Right atrium auricular region (tissue), 2 donors: ENCODE measurements at regions not wholly inside any gene's neighbourhood (a gene's known extent, or its start where the extent isn't known, plus 50 kb on each side); places are given as distances from the start of the nearest gene placed in this dataset.
"Not testable (repeated sequence)": the region's sequence is repeated elsewhere in the genome, so short reads cannot be mapped to it uniquely, and the experiment has no call there.

Source experiments
- DNase-seq: peaks from one replicate; pipeline ENCODE4 v3.0.0-alpha.2; 2019; ENCODE audit warnings: low spot score
- H3K27ac ChIP-seq, 2 donors: fragments of 200-600 bp; sonication (generic); 1 replicate in 1 of 2; 2 replicates in 1 of 2; pipeline ENCODE4 v1.5.1; 2016 to 2019
- H3K27me3 ChIP-seq, 2 donors: fragments of 200-600 bp; sonication (generic); one replicate each; pipeline versions ENCODE4 v1.5.1 to v1.6.0; 2017 to 2019
- H3K36me3 ChIP-seq: fragments of 200-600 bp; sonication (generic); one replicate; pipeline ENCODE4 v1.5.1; 2016
- H3K4me1 ChIP-seq, 2 donors: fragments of 200-600 bp; sonication (generic); one replicate each; pipeline versions ENCODE4 v1.5.1 to v1.6.0; 2017 to 2019
- H3K4me3 ChIP-seq, 2 donors: fragments of 200-600 bp; sonication (generic); 1 replicate in 1 of 2; 2 replicates in 1 of 2; pipeline ENCODE4 v1.5.1; 2017 to 2019; ENCODE audit warnings: mild to moderate bottlenecking in 1 of 2, moderate library complexity in 1 of 2
- H3K9me3 ChIP-seq, 2 donors: fragments of 200-600 bp; sonication (generic); one replicate each; pipeline ENCODE4 v1.5.1; 2019
- CTCF ChIP-seq, 2 donors: fragments of 200-600 bp; sonication (generic); IDR thresholded peaks; one replicate each; pipeline ENCODE4 v1.5.1; 2019; ENCODE audit warnings: antibody characterized with exemption in 2 of 2

GRCh38 chr14:86124328-86124727, 594.4 kb downstream of the FLRT2 start:
- H3K27ac ChIP-seq: no peak overlapping the region
- no peak overlapping the region for H3K4me3 ChIP-seq
- no peak for DNase-seq
- no peaks in the 10 kb centered on the region for H3K27me3 ChIP-seq
- no peak for TF ChIP-seq CTCF (IDR thresholded peaks at IDR 0.05)
- no peaks in the 10 kb centered on the region for H3K36me3 ChIP-seq
- no peaks in the 10 kb centered on the region for H3K9me3 ChIP-seq
- H3K4me1 ChIP-seq: no peaks in the 10 kb centered on the region

- no peak for DNase-seq
- Histone ChIP-seq H3K36me3 (no peaks in the 10 kb centered on the region), H3K4me3 (no peak overlapping the region), H3K27ac (no peak overlapping the region), H3K9me3 (no peaks in the 10 kb centered on the region), H3K4me1 (no peaks in the 10 kb centered on the region), H3K27me3 (no peaks in the 10 kb centered on the region)
- no peak for TF ChIP-seq CTCF (IDR thresholded peaks at IDR 0.05)
Measured at GRCh38 chr14:86115972-86116371, 586.0 kb downstream of the FLRT2 start.

GRCh38 chr14:86110871-86111270, 580.9 kb downstream of the FLRT2 start:
- DNase-seq, H3K9me3 ChIP-seq, H3K27ac ChIP-seq, H3K4me1 ChIP-seq, H3K27me3 ChIP-seq, H3K36me3 ChIP-seq, H3K4me3 ChIP-seq: not testable (repeated sequence)

- no peaks in the 10 kb centered on the region for H3K9me3 ChIP-seq
- H3K36me3 ChIP-seq: no peaks in the 10 kb centered on the region
- H3K27me3 ChIP-seq: no peaks in the 10 kb centered on the region
- no peak overlapping the region for H3K27ac ChIP-seq
- TF ChIP-seq CTCF (IDR thresholded peaks at IDR 0.05): no peak
- no peak for DNase-seq
- no peaks in the 10 kb centered on the region for H3K4me1 ChIP-seq
- H3K4me3 ChIP-seq: no peak overlapping the region
Measured at GRCh38 chr14:86104691-86105265, 574.8 kb downstream of the FLRT2 start.

GRCh38 chr14:86094512-86094911, 564.6 kb downstream of the FLRT2 start:
- no peak for DNase-seq
- no peak for TF ChIP-seq CTCF (IDR thresholded peaks at IDR 0.05)
- no peak overlapping the region for H3K27ac ChIP-seq
- H3K36me3 ChIP-seq: no peaks in the 10 kb centered on the region
- no peaks in the 10 kb centered on the region for H3K27me3 ChIP-seq
- no peaks in the 10 kb centered on the region for H3K4me1 ChIP-seq
- no peaks in the 10 kb centered on the region for H3K9me3 ChIP-seq
- H3K4me3 ChIP-seq: no peak overlapping the region

- Histone ChIP-seq H3K27ac (no peak overlapping the region), H3K36me3 (no peaks in the 10 kb centered on the region), H3K9me3 (no peaks in the 10 kb centered on the region), H3K27me3 (no peaks in the 10 kb centered on the region), H3K4me3 (no peak overlapping the region), H3K4me1 (no peaks in the 10 kb centered on the region)
- DNase-seq: no peak
- TF ChIP-seq CTCF (IDR thresholded peaks at IDR 0.05): no peak
Measured at GRCh38 chr14:86091811-86092210, 561.9 kb downstream of the FLRT2 start.
